SK-N-SH treated with all-trans-retinoic acid at 6 μM for 48 hours (cell line): ENCODE measurements at regions not wholly inside any gene's neighbourhood (a gene's known extent, or its start where the extent isn't known, plus 50 kb on each side); places are given as distances from the start of the nearest gene placed in this dataset.
"Not testable (repeated sequence)": the region's sequence is repeated elsewhere in the genome, so short reads cannot be mapped to it uniquely, and the experiment has no call there.

ENCODE experiments used
- ATAC-seq: fragments of 200-7000 bp; cut with Tn5 transposase; 3 replicates; pipeline ENCODE4 v1.9.1; 2020; ENCODE audit warnings: mild to moderate bottlenecking, moderate library complexity
- ARNTL ChIP-seq: fragments of 450-650 bp; formaldehyde crosslinking; IDR thresholded peaks from 2 replicates; pipeline ENCODE4 v1.5.0; 2020; ENCODE audit warnings: low read depth, mild to moderate bottlenecking, moderate library complexity, borderline replicate concordance
- BACH2 ChIP-seq: fragments of 250-450 bp; sonication (Bioruptor Pico); IDR thresholded peaks from 2 replicates; pipeline ENCODE4 v1.9.0; 2021; ENCODE audit warnings: mild to moderate bottlenecking, borderline replicate concordance
- CREB5 ChIP-seq: fragments of 250-450 bp; sonication (Bioruptor Pico); IDR thresholded peaks from 2 replicates; pipeline ENCODE4 v1.5.1; 2020; ENCODE audit warnings: low read depth, mild to moderate bottlenecking, moderate library complexity
- CSDC2 ChIP-seq: fragments of 250-450 bp; sonication (Bioruptor Pico); IDR thresholded peaks from 2 replicates; pipeline ENCODE4 v1.5.0; 2020; ENCODE audit warnings: mild to moderate bottlenecking, moderate library complexity
- CSRNP3 ChIP-seq: fragments of 250-450 bp; sonication (Bioruptor Pico); IDR thresholded peaks from 2 replicates; pipeline ENCODE4 v1.5.1; 2021; ENCODE audit warnings: mild to moderate bottlenecking, moderate library complexity
- ESRRG ChIP-seq: fragments of 250-450 bp; sonication (Bioruptor Pico); IDR thresholded peaks from 2 replicates; pipeline ENCODE4 v1.6.1; 2021; ENCODE audit warnings: mild to moderate bottlenecking
- GLIS3 ChIP-seq: fragments of 250-450 bp; sonication (Bioruptor Pico); IDR thresholded peaks from 2 replicates; pipeline ENCODE4 v1.5.0; 2020; ENCODE audit warnings: mild to moderate bottlenecking, moderate library complexity
- ISL1 ChIP-seq: fragments of 250-450 bp; sonication (Bioruptor Pico); IDR thresholded peaks from 2 replicates; pipeline ENCODE4 v2.1.2; 2022; ENCODE audit warnings: mild to moderate bottlenecking, moderate library complexity
- OSR1 ChIP-seq: fragments of 250-450 bp; sonication (Bioruptor Pico); IDR thresholded peaks from 2 replicates; pipeline ENCODE4 v1.8.0; 2022; ENCODE audit warnings: moderate library complexity, mild to moderate bottlenecking, inconsistent platforms
- PATZ1 ChIP-seq: fragments of 250-450 bp; sonication (Bioruptor Pico); IDR thresholded peaks from 2 replicates; pipeline ENCODE4 v1.8.0; 2020; ENCODE audit warnings: mild to moderate bottlenecking, moderate library complexity, borderline replicate concordance
- POU6F1 ChIP-seq: fragments of 250-450 bp; sonication (Bioruptor Pico); IDR thresholded peaks from 2 replicates; pipeline ENCODE4 v1.8.0; 2021; ENCODE audit warnings: low read depth, mild to moderate bottlenecking, moderate library complexity, borderline replicate concordance
- PPARA ChIP-seq: fragments of 250-450 bp; sonication (Bioruptor Pico); IDR thresholded peaks from 2 replicates; pipeline ENCODE4 v1.5.0; 2020; ENCODE audit warnings: mild to moderate bottlenecking, borderline replicate concordance
- RARB ChIP-seq: fragments of 250-450 bp; sonication (Bioruptor Pico); IDR thresholded peaks from 2 replicates; pipeline ENCODE4 v1.8.0; 2021; ENCODE audit warnings: mild to moderate bottlenecking, moderate library complexity
- SNAI2 ChIP-seq: fragments of 250-450 bp; sonication (Bioruptor Pico); IDR thresholded peaks from 2 replicates; pipeline ENCODE4 v1.5.0; 2020; ENCODE audit warnings: mild to moderate bottlenecking, moderate library complexity
- TCF4 ChIP-seq: fragments of 250-450 bp; sonication (Bioruptor Pico); IDR thresholded peaks from 2 replicates; pipeline ENCODE4 v1.8.0; 2021; ENCODE audit warnings: mild to moderate bottlenecking, moderate library complexity, borderline replicate concordance
- TOX ChIP-seq: fragments of 250-450 bp; sonication (Bioruptor Pico); IDR thresholded peaks from 2 replicates; pipeline ENCODE4 v1.8.0; 2021; ENCODE audit warnings: mild to moderate bottlenecking, moderate library complexity, borderline replicate concordance
- TSHZ2 ChIP-seq: fragments of 250-450 bp; sonication (Bioruptor Pico); IDR thresholded peaks from 2 replicates; pipeline ENCODE4 v1.5.0; 2020; ENCODE audit warnings: mild to moderate bottlenecking, moderate library complexity
- ZC3H10 ChIP-seq: fragments of 250-450 bp; sonication (Bioruptor Pico); IDR thresholded peaks from 2 replicates; pipeline ENCODE4 v1.5.1; 2021; ENCODE audit warnings: mild to moderate bottlenecking, moderate library complexity
- ZFP3 ChIP-seq: fragments of 250-450 bp; sonication (Bioruptor Pico); IDR thresholded peaks from 2 replicates; pipeline ENCODE4 v1.5.0; 2020; ENCODE audit warnings: mild to moderate bottlenecking, moderate library complexity
- ZFP30 ChIP-seq: fragments of 450-650 bp; formaldehyde crosslinking; IDR thresholded peaks from 2 replicates; pipeline ENCODE4 v1.5.0; 2022; ENCODE audit warnings: mild to moderate bottlenecking, moderate library complexity
- ZNF565 ChIP-seq: fragments of 450-650 bp; formaldehyde crosslinking; conservative IDR thresholded peaks from 2 replicates; pipeline ENCODE4 v1.5.0; 2020; ENCODE audit warnings: low read depth, mild to moderate bottlenecking, moderate library complexity
- ZNF70 ChIP-seq: fragments of 450-650 bp; formaldehyde crosslinking; IDR thresholded peaks from 2 replicates; pipeline ENCODE4 v1.5.0; 2020; ENCODE audit warnings: mild to moderate bottlenecking, moderate library complexity
- ZNF8 ChIP-seq: fragments of 450-650 bp; formaldehyde crosslinking; IDR thresholded peaks from 2 replicates; pipeline ENCODE4 v1.5.0; 2020; ENCODE audit warnings: mild to moderate bottlenecking, moderate library complexity

GRCh38 chr20:53722515-53723036, 128.9 kb upstream of the ZNF217 start:
- TF ChIP-seq ZC3H10 (CRISPR knock-in tag), result no peak
- no peak for TF ChIP-seq TCF4
- TF ChIP-seq PPARA (CRISPR knock-in tag), result no peak
- no peak for TF ChIP-seq ZNF70 (CRISPR knock-in tag)
- no peak for TF ChIP-seq ZFP30 (CRISPR knock-in tag)
- no peak for TF ChIP-seq TSHZ2 (CRISPR knock-in tag)
- TF ChIP-seq OSR1 (CRISPR knock-in tag), result no peak
- TF ChIP-seq ARNTL (CRISPR knock-in tag), result no peak
- TF ChIP-seq CREB5 (CRISPR knock-in tag), result no peak
- TF ChIP-seq ZNF8 (CRISPR knock-in tag), result no peak
- TF ChIP-seq SNAI2 (CRISPR knock-in tag), result no peak
- TF ChIP-seq ISL1 (CRISPR knock-in tag), result no peak
- no peak for TF ChIP-seq CSDC2 (CRISPR knock-in tag)
- TF ChIP-seq RARB (CRISPR knock-in tag), result no peak
- TF ChIP-seq GLIS3, result no peak
- no peak for TF ChIP-seq ESRRG (CRISPR knock-in tag)
- TF ChIP-seq CSRNP3 (CRISPR knock-in tag), result no peak
- TF ChIP-seq ZFP3, result no peak
- TF ChIP-seq POU6F1 (CRISPR knock-in tag), result no peak
- no peak for TF ChIP-seq BACH2 (CRISPR knock-in tag)
- no peak for ATAC-seq

- not testable (repeated sequence) for ATAC-seq
Measured at GRCh38 chr20:53721445-53721963, 127.9 kb upstream of the ZNF217 start.

GRCh38 chr20:53719171-53719803, 125.6 kb upstream of the ZNF217 start:
- not testable (repeated sequence) for ATAC-seq

- ATAC-seq, result no peak
- TF ChIP-seq ARNTL (CRISPR knock-in tag), result no peak
- TF ChIP-seq PATZ1, result no peak
- TF ChIP-seq ZNF70 (CRISPR knock-in tag), result no peak
- no peak for TF ChIP-seq BACH2 (CRISPR knock-in tag)
- TF ChIP-seq ESRRG (CRISPR knock-in tag), result no peak
- no peak for TF ChIP-seq ISL1 (CRISPR knock-in tag)
- TF ChIP-seq PPARA (CRISPR knock-in tag), result no peak
- TF ChIP-seq ZNF565 (CRISPR knock-in tag), result no peak
- TF ChIP-seq ZC3H10 (CRISPR knock-in tag), result no peak
- TF ChIP-seq GLIS3, result no peak
- TF ChIP-seq ZNF8 (CRISPR knock-in tag), result no peak
- TF ChIP-seq TOX (CRISPR knock-in tag), result no peak
- TF ChIP-seq SNAI2 (CRISPR knock-in tag), result no peak
- no peak for TF ChIP-seq ZFP30 (CRISPR knock-in tag)
- TF ChIP-seq ZFP3, result no peak
Measured at GRCh38 chr20:53718142-53719021, 124.7 kb upstream of the ZNF217 start.
